ENCODE measurements at regions not wholly inside any gene's neighbourhood (a gene's known extent, or its start where the extent isn't known, plus 50 kb on each side); places are given as distances from the start of the nearest gene placed in this dataset.

DNA sequence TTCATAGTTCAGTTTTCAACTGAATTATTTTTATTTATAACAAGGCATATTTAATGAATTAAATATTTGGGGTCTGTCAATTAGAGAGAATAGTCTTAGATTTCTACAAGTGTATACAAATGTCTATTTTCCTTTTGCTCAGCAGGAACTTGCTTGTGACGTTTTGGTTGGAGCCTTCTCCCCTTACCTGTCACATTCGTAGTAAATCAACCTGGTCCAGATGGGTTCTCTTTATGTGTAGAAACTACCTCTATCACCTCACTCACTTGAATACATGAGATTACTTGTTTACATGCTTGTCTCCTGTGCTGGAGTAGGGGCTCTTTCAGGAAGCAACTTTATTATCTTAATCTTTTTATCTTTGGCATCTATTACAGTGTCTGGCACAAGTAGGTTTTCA is 938.3 kb upstream of the IGFBP7 start:
- no peaks in the 10 kb centered on the region for H3K36me3 ChIP-seq (ENCODE audit: insufficient read depth, low read length)
- H4K20me1 ChIP-seq (ENCODE audit: insufficient read depth, low read length): no peaks in the 10 kb centered on the region
- H3K27me3 ChIP-seq (ENCODE audit: insufficient read depth, low read length): no peaks in the 10 kb centered on the region
- H2AFZ ChIP-seq (ENCODE audit: low read length): no peak overlapping the region
- no peaks in the 10 kb centered on the region for H3K9me3 ChIP-seq (ENCODE audit: low read length)
- H3K9ac ChIP-seq (ENCODE audit: low read length): no peak overlapping the region
- no peak for TF ChIP-seq EZH2 (IDR thresholded peaks at IDR 0.05; ENCODE audit: borderline replicate concordance, low read length)
- TF ChIP-seq, protein P1, sequence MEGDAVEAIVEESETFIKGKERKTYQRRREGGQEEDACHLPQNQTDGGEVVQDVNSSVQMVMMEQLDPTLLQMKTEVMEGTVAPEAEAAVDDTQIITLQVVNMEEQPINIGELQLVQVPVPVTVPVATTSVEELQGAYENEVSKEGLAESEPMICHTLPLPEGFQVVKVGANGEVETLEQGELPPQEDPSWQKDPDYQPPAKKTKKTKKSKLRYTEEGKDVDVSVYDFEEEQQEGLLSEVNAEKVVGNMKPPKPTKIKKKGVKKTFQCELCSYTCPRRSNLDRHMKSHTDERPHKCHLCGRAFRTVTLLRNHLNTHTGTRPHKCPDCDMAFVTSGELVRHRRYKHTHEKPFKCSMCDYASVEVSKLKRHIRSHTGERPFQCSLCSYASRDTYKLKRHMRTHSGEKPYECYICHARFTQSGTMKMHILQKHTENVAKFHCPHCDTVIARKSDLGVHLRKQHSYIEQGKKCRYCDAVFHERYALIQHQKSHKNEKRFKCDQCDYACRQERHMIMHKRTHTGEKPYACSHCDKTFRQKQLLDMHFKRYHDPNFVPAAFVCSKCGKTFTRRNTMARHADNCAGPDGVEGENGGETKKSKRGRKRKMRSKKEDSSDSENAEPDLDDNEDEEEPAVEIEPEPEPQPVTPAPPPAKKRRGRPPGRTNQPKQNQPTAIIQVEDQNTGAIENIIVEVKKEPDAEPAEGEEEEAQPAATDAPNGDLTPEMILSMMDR (IDR thresholded peaks at IDR 0.05; ENCODE audit: low read length): no peak
- H3K4me3 ChIP-seq (ENCODE audit: low read depth, low read length, poor library complexity, severe bottlenecking): no peak overlapping the region
- H3K4me1 ChIP-seq (ENCODE audit: insufficient read depth, low read length, severe bottlenecking): no peaks in the 10 kb centered on the region
- H3K9me2 ChIP-seq (ENCODE audit: low read depth, low read length): no peaks in the 10 kb centered on the region
- H3K79me2 ChIP-seq (ENCODE audit: insufficient read depth, low read length): no peaks in the 10 kb centered on the region
- H3F3A ChIP-seq (ENCODE audit: insufficient read depth, low read length): no peaks in the 10 kb centered on the region
- H3K4me2 ChIP-seq (ENCODE audit: low read length): no peak overlapping the region
- H3K27ac ChIP-seq (ENCODE audit: low read depth, low read length, poor library complexity, severe bottlenecking): no peak overlapping the region

DNA sequence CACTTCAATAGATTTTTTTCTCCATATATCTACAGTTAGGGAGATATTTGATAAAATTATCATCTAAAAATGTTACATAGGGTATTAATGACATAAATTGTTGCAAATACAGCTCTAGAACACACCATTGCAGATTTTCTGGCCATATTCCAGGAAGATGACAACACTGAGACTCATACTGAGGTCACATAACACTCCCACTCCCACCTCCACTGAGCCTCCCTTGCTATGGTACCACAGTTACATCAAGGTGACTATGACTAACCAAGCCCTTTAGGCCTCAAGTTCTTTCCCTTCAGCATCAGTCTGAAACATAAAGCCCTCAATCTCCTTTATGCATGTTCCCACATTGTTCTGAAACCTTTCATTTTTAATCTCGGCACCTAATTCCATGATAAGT is 932.0 kb upstream of the IGFBP7 start:
- H3K9me3 ChIP-seq (ENCODE audit: low read length): no peaks in the 10 kb centered on the region
- H3K4me3 ChIP-seq (ENCODE audit: low read depth, low read length, poor library complexity, severe bottlenecking): no peak overlapping the region
- H3K9me2 ChIP-seq (ENCODE audit: low read depth, low read length): no peaks in the 10 kb centered on the region
- H3K27me3 ChIP-seq (ENCODE audit: insufficient read depth, low read length): no peaks in the 10 kb centered on the region
- no peak overlapping the region for H2AFZ ChIP-seq (ENCODE audit: low read length)
- H3K9ac ChIP-seq (ENCODE audit: low read length): no peak overlapping the region
- H3K36me3 ChIP-seq (ENCODE audit: insufficient read depth, low read length): no peaks in the 10 kb centered on the region
- no peak overlapping the region for H3K4me2 ChIP-seq (ENCODE audit: low read length)
- no peaks in the 10 kb centered on the region for H3K79me2 ChIP-seq (ENCODE audit: insufficient read depth, low read length)
- H3K4me1 ChIP-seq (ENCODE audit: insufficient read depth, low read length, severe bottlenecking): no peaks in the 10 kb centered on the region
- TF ChIP-seq EZH2 (IDR thresholded peaks at IDR 0.05; ENCODE audit: borderline replicate concordance, low read length): no peak
- H3F3A ChIP-seq (ENCODE audit: insufficient read depth, low read length): no peaks in the 10 kb centered on the region
- no peak overlapping the region for H3K27ac ChIP-seq (ENCODE audit: low read depth, low read length, poor library complexity, severe bottlenecking)
- no peaks in the 10 kb centered on the region for H4K20me1 ChIP-seq (ENCODE audit: insufficient read depth, low read length)

GRCh38 chr4:57993944-57994343 is 883.8 kb upstream of the IGFBP7 start:
- Histone ChIP-seq H3K4me3 (ENCODE audit: low read depth, low read length, poor library complexity, severe bottlenecking) (no peak overlapping the region), H3K4me1 (ENCODE audit: insufficient read depth, low read length, severe bottlenecking) (no peaks in the 10 kb centered on the region), H3K27ac (ENCODE audit: low read depth, low read length, poor library complexity, severe bottlenecking) (no peak overlapping the region), H3K9me3 (ENCODE audit: low read length) (no peaks in the 10 kb centered on the region), H2AFZ (ENCODE audit: low read length) (no peak overlapping the region), H3K79me2 (ENCODE audit: insufficient read depth, low read length) (no peaks in the 10 kb centered on the region), H4K20me1 (ENCODE audit: insufficient read depth, low read length) (no peaks in the 10 kb centered on the region), H3K9ac (ENCODE audit: low read length) (no peak overlapping the region), H3K4me2 (ENCODE audit: low read length) (no peak overlapping the region), H3K27me3 (ENCODE audit: insufficient read depth, low read length) (no peaks in the 10 kb centered on the region), H3K9me2 (ENCODE audit: low read depth, low read length) (no peaks in the 10 kb centered on the region), H3F3A (ENCODE audit: insufficient read depth, low read length) (no peaks in the 10 kb centered on the region), H3K36me3 (ENCODE audit: insufficient read depth, low read length) (no peaks in the 10 kb centered on the region)
- no peak for TF ChIP-seq EZH2 (IDR thresholded peaks at IDR 0.05; ENCODE audit: borderline replicate concordance, low read length)
- TF ChIP-seq, protein P1 (IDR thresholded peaks at IDR 0.05; ENCODE audit: low read length): no peak

DNA sequence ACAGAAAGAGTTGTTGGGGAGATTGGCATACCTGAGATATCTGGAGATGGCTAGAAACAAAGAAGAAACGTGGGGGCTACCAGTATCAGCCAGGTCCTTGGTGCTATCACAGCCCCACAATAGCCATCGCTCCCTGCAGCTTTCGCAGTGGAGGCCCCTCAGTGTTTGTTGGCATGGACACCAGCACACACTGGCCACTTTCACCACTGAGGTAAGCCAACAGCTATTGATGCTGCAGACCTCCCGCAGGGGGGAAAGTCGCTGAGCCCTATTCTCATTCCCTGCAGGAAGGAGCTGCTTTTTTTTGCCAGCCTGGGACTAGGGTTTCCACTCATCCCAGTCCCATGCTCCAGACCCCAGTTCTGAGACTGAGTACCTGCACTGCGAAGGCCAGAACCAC is 879.2 kb upstream of the IGFBP7 start:
- Histone ChIP-seq H3K4me3 (ENCODE audit: low read depth, low read length, poor library complexity, severe bottlenecking) (no peak overlapping the region), H3K36me3 (ENCODE audit: insufficient read depth, low read length) (no peaks in the 10 kb centered on the region), H3F3A (ENCODE audit: insufficient read depth, low read length) (no peaks in the 10 kb centered on the region), H4K20me1 (ENCODE audit: insufficient read depth, low read length) (no peaks in the 10 kb centered on the region), H3K9me3 (ENCODE audit: low read length) (no peaks in the 10 kb centered on the region), H3K9me2 (ENCODE audit: low read depth, low read length) (no peaks in the 10 kb centered on the region), H3K27ac (ENCODE audit: low read depth, low read length, poor library complexity, severe bottlenecking) (no peak overlapping the region), H3K79me2 (ENCODE audit: insufficient read depth, low read length) (no peaks in the 10 kb centered on the region), H3K4me1 (ENCODE audit: insufficient read depth, low read length, severe bottlenecking) (no peaks in the 10 kb centered on the region), H3K27me3 (ENCODE audit: insufficient read depth, low read length) (no peaks in the 10 kb centered on the region), H2AFZ (ENCODE audit: low read length) (no peak overlapping the region), H3K9ac (ENCODE audit: low read length) (no peak overlapping the region), H3K4me2 (ENCODE audit: low read length) (no peak overlapping the region)
- TF ChIP-seq EZH2 (IDR thresholded peaks at IDR 0.05; ENCODE audit: borderline replicate concordance, low read length): no peak
- TF ChIP-seq, protein P1 (IDR thresholded peaks at IDR 0.05; ENCODE audit: low read length): no peak

Data from OCI-LY1 (cell line).